Suppressor macrophage treated with lipopolysaccharide for 1 hour (primary cell): ENCODE measurements at regions not wholly inside any gene's neighbourhood (a gene's known extent, or its start where the extent isn't known, plus 50 kb on each side); places are given as distances from the start of the nearest gene placed in this dataset.

Experiments
- DNase-seq, 3 donors: peaks; one replicate each; pipeline ENCODE4 v3.0.0-alpha.2; 2020 to 2022

DNA sequence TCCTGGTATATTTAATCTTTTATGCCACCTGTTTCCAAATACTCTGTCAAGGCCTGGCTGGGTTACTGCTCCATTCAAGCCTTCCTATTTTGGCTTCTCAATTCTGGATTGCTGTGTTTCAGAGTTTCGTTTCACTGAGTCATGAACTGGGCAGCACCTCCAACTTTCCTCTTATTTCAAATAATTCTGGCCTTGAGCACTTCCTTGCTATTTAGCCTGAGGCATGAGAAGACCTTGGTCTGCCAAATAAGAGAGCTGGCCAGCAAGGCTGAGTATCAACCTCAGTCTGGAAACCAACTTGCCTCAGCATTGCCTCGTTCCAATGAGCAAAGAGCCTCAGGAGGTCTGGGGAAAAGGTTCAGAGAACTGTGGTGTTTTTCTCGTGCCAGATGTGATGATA is 66.6 kb downstream of the TNFAIP3 start:
- DNase-seq, result peak in 2 of 3 donors; percentile 47 to 55

DNA sequence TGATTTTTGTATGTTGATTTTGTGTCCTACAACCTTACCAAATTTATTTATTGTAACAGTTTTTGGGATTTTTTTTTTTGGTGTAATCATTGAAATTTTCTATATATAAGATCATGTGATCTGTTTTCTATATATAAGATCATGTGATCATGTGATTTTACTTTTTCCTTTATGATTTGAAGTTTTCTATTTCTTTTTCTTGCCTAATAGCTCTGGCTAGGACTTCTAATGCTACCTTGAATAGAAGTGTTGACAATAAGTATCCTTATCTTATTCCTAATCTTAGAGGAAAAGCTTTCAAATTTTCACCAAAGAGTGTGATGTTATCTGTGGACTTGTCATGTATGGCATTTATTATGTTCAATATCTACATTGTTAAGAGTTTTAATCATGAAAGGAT is 69.7 kb downstream of the TNFAIP3 start:
- no peak for DNase-seq

DNA sequence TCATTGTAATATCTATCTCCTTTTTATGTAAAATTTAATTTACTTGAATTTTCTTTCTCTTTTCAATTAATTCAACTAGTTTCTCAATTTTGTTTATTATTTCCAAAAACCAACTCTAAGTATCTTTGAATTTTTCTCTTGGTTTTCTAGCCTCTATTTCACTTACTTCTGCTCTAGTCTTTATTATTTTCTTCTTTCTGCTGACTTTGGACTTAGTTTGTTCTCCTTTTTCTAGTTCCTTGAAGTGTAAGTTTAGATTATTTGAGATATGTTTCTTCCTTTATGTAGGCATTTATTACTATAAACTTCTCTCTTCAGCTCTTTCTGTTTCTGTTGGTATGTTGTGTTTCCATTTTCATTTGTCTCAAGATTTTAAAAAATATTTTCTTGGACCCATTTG is 70.8 kb downstream of the TNFAIP3 start:
- DNase-seq, result peak in 2 of 3 donors; percentile 46 to 51

- DNase-seq, result no peak
Observed at GRCh38 chr6:137938770-137939379, 71.8 kb downstream of the TNFAIP3 start.

- DNase-seq, result peak; percentile 67 to 85 (median 83)
Observed at GRCh38 chr6:137941995-137942394, 74.9 kb downstream of the TNFAIP3 start.

DNA sequence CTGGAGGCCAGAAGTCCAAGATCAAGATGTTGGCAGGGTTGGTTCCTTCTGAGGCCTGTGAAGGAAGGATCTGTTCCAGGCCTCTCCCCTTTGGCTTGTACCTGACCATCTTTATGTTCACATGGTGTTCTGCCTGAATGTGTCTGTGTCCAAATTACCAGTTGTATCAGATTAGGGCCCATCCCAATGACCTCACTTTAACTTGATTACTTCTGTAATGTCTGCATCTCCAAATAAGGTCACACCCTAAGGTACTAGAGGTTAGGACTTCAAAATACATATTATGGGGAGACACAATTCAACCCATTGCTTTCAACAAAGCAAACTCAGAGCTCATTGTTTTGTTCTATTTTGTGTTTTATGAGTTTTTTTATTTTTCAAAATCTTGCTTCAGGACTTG is 75.7 kb downstream of the TNFAIP3 start:
- no peak for DNase-seq

GRCh38 chr6:137944381-137944780 is 77.3 kb downstream of the TNFAIP3 start:
- peak; percentile 87 to 95 (median 91) for DNase-seq

- peak; percentile 64 to 75 (median 72) for DNase-seq
Observed at GRCh38 chr6:137944793-137945498, 77.9 kb downstream of the TNFAIP3 start.

- DNase-seq, result no peak
Observed at GRCh38 chr6:137949686-137950390, 82.8 kb downstream of the TNFAIP3 start.

DNA sequence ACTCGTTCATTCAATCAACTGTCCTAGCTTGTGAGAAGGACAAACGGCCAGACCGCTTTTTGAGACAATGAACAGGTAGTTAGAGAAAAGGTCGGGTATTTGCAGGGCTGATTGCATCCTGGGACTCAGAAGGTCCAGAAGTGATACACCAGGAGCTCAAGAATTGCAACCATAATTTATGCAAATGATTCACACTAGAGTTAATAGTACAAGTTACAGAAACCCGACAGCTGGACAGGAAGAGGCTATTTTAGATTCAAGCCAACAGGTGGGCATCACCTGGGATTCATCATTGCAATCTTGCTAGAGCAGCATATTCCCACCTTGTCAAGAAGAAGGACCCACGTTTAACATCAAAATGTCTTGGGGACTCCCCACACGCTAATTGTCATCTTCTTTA is 83.5 kb downstream of the TNFAIP3 start:
- no peak for DNase-seq

GRCh38 chr6:137951064-137951597 is 84.1 kb downstream of the TNFAIP3 start:
- peak; percentile 62 to 78 (median 76) for DNase-seq

GRCh38 chr6:137952247-137952646 is 85.2 kb downstream of the TNFAIP3 start:
- no peak for DNase-seq

- no peak for DNase-seq
Observed at GRCh38 chr6:137953761-137954160, 86.7 kb downstream of the TNFAIP3 start.

DNA sequence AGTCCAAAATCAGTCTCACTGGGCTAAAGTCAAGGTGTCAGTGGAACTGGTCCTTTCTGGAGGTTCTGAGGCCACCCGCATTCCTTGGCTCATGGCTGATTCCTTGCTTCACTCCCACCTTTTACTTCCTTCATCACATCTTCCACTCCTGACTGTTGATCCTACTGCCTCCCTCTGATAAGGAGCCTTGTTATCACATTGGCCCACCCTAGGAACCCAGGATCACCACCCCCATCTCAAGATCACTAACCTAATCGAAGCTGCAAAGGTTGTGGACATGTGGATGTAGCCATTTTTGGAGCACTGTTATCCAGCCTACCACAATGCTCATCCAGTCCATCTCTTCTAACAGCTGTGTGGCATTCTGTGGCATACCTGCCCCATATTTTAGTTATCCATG is 87.2 kb downstream of the TNFAIP3 start:
- DNase-seq, result no peak

GRCh38 chr6:137956098-137956488 is 89.0 kb downstream of the TNFAIP3 start:
- DNase-seq, result no peak

- DNase-seq, result peak; percentile 36 to 73 (median 42)
Observed at GRCh38 chr6:137957471-137957870, 90.4 kb downstream of the TNFAIP3 start.

- DNase-seq, result peak; percentile 66 to 92 (median 87)
Observed at GRCh38 chr6:137958811-137959565, 91.9 kb downstream of the TNFAIP3 start.

DNA sequence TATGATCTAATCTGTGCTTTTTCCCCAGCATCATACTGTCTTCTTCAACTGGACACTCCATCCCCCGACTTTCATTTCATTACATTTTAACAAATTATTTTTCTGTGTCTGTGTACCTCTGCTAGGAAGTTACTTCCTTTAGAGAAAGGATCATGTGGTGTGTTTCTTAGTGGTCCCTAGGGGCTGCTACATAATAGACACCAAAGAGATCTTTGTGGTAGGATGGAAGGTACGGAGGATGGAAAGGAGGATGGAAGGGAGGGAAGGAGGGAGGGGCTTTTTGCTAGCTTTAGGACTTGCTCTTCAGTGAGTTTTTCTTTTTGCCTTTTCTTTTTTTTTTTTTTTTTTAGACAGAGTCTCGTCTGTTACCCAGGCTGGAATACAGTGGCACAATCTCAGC is 95.7 kb downstream of the TNFAIP3 start:
- no peak for DNase-seq

- no peak for DNase-seq
Observed at GRCh38 chr6:137964876-137965275, 97.8 kb downstream of the TNFAIP3 start.

DNA sequence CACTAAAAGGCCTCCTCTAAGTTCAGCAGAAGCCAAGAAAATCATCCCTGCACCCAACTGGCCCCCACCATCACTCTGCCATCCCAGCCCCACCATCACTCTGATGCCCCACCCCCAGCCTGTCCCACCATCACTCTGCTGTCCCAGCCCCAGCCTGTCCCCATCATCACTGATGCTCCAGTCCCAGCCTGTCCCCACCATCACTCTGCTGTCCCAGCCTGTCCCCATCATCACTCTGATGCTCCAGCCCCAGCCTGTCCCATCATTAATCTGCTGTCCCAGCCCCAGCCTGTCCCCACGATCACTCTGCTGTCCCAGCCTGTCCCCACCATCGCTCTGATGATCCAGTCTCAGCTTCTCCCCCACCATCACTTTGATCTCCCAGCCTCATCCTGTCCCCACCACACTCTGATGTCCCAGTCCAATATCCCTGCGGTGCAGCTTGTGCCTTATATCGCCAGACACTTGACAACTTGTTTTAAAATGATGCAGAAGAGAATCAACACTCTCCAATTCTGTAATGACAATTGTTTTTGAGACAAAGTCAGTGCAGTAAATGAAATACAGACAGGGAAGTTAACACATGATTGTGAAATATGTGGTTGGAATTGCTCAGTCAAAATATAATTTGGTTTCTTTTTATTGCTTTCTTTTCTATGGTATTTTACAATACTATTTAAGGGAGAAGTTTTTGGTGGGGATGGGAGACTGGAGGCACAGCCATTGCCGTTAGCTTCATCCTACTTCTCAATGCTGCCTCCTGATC is 100.8 kb downstream of the TNFAIP3 start:
- DNase-seq, result peak; percentile 52 to 85 (median 84)

DNA sequence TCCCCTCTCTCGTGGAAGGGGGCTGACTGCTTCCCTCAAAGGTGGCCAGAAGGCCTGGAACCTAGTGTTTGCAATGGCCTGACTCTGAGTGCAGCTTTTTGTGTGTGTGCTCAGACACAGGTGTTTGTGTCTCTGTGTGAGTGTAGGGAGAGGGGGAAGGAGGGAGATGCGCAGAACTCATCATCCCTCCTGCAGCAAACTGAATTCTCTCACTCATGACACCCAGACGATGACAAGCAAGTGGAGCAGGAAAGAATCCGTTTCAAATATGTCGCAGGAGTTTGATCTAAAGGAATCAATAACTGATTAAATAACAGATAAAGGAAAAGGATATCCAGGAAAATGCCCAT is 101.4 kb downstream of the TNFAIP3 start:
- no peak for DNase-seq

GRCh38 chr6:137968901-137969300 is 101.8 kb downstream of the TNFAIP3 start:
- no peak for DNase-seq
